Kidney (tissue), 13 donors: ENCODE measurements at regions not wholly inside any gene's neighbourhood (a gene's known extent, or its start where the extent isn't known, plus 50 kb on each side); places are given as distances from the start of the nearest gene placed in this dataset.

Experiments
- DNase-seq, 5 donors: peaks; one replicate each; pipeline ENCODE4 v3.0.0-alpha.2; 2013 to 2020
- FAIRE-seq: peaks from 2 replicates; lab custom pipeline; 2012; peaks lifted over from hg19 to GRCh38; lab: Jason Lieb, UNC
- H3K27ac ChIP-seq, 2 donors: one replicate each; pipeline ENCODE4 v1.7.0; 2013; ENCODE audit warnings: low read depth in 2 of 2, low read length in 2 of 2, inconsistent platforms in 1 of 2
- H3K27me3 ChIP-seq: one replicate; pipeline ENCODE4 v1.7.1; 2013; ENCODE audit warnings: low read length, inconsistent platforms; ENCODE audit not compliant: control insufficient read depth, insufficient read depth
- H3K36me3 ChIP-seq, 3 donors: one replicate each; pipeline versions ENCODE4 v1.7.0 to v1.7.1; 2013; ENCODE audit warnings: low read length in 3 of 3, control low read depth in 1 of 3, inconsistent platforms in 1 of 3; ENCODE audit not compliant: insufficient read depth in 3 of 3, control insufficient read depth in 2 of 3
- H3K4me1 ChIP-seq, 3 donors: one replicate each; pipeline versions ENCODE4 v1.7.0 to v1.7.1; 2013; ENCODE audit warnings: low read length in 3 of 3, inconsistent platforms in 1 of 3, low read depth in 1 of 3; ENCODE audit not compliant: control insufficient read depth in 2 of 3, insufficient read depth in 2 of 3
- H3K4me3 ChIP-seq, 3 donors: one replicate each; pipeline versions ENCODE4 v1.7.0 to v1.8.1; 2013; ENCODE audit warnings: low read length in 3 of 3, control low read depth in 1 of 3, inconsistent platforms in 1 of 3
- H3K9ac ChIP-seq, 3 donors: one replicate each; pipeline versions ENCODE4 v1.7.0 to v1.7.1; 2013; ENCODE audit warnings: low read length in 3 of 3, control low read depth in 1 of 3, inconsistent platforms in 1 of 3
- H3K9me3 ChIP-seq, 3 donors: one replicate each; pipeline versions ENCODE4 v1.7.0 to v1.7.1; 2013; ENCODE audit warnings: low read length in 3 of 3, control low read depth in 1 of 3, inconsistent platforms in 1 of 3; ENCODE audit not compliant: control insufficient read depth in 2 of 3, insufficient read depth in 1 of 3
- CTCF ChIP-seq: IDR thresholded peaks from 3 replicates; pipeline ENCODE4 v1.5.1; 2012; ENCODE audit warnings: mild to moderate bottlenecking, moderate library complexity, borderline replicate concordance; ENCODE audit not compliant: insufficient read depth; ENCODE audit errors: extremely low read depth
- intact Hi-C: fragments of 100-400 bp; cut with DNase I; formaldehyde crosslinking; loops from one replicate; pipeline ENCODE4 v1.11.1; 2022
- donor health status: control.
- donor health status: control.
- donor health status: control.
- donor health status: control.
- donor health status: control.
- donor health status: DM: yes; HTN: yes; CAD: no.
- donor health status: Normal renal cell carcinoma (clear cell type).

- Histone ChIP-seq H3K27me3 (no peaks in the 10 kb centered on the region), H3K4me3 (no peak overlapping the region), H3K9ac (no peak overlapping the region), H3K36me3 (no peaks in the 10 kb centered on the region), H3K4me1 (no peaks in the 10 kb centered on the region), H3K27ac (no peak overlapping the region), H3K9me3 (no peaks in the 10 kb centered on the region)
- intact Hi-C loops = no loop called here
- DNase-seq = no peak
- no peak for FAIRE-seq
- TF ChIP-seq CTCF = no peak
Measured at GRCh38 chr2:150735894-150736498, 248.5 kb upstream of the RND3 start.

- Histone ChIP-seq H3K4me3 (no peak overlapping the region), H3K27me3 (no peaks in the 10 kb centered on the region), H3K27ac (no peak overlapping the region), H3K4me1 (no peaks in the 10 kb centered on the region), H3K9me3 (no peaks in the 10 kb centered on the region), H3K36me3 (no peaks in the 10 kb centered on the region), H3K9ac (no peak overlapping the region)
- intact Hi-C loops = no loop called here
- FAIRE-seq (no peak), DNase-seq (no peak)
- no peak for TF ChIP-seq CTCF
Measured at GRCh38 chr2:150733051-150733618, 245.7 kb upstream of the RND3 start.

- no peak overlapping the region for H3K4me3 ChIP-seq
- FAIRE-seq = no peak
- H3K36me3 ChIP-seq = no peaks in the 10 kb centered on the region
- TF ChIP-seq CTCF = no peak
- intact Hi-C loops = no loop called here
- no peak overlapping the region for H3K27ac ChIP-seq
- H3K27me3 ChIP-seq = no peaks in the 10 kb centered on the region
- no peaks in the 10 kb centered on the region for H3K9me3 ChIP-seq
- no peaks in the 10 kb centered on the region for H3K4me1 ChIP-seq
- DNase-seq = peak in 1 of 5 donors; percentile 9
- H3K9ac ChIP-seq = no peak overlapping the region
Measured at GRCh38 chr2:150732491-150732890, 245.0 kb upstream of the RND3 start.
